Gastroesophageal sphincter (tissue), 4 donors: ENCODE measurements at regions not wholly inside any gene's neighbourhood (a gene's known extent, or its start where the extent isn't known, plus 50 kb on each side); places are given as distances from the start of the nearest gene placed in this dataset.
"Not testable (repeated sequence)": the region's sequence is repeated elsewhere in the genome, so short reads cannot be mapped to it uniquely, and the experiment has no call there.

Source experiments
- ATAC-seq: fragments of 150-250 bp; one replicate; pipeline ENCODE4 v1.9.1; 2016; ENCODE audit warnings: mild to moderate bottlenecking, moderate library complexity
- H3K27ac ChIP-seq, 4 donors: fragments of 200-600 bp; sonication (generic) in 3 of 4; 1 replicate in 3 of 4; 2 replicates in 1 of 4; pipeline ENCODE4 v1.5.1; 2016 to 2019
- H3K27me3 ChIP-seq: fragments of 200-600 bp; sonication (generic); one replicate; pipeline ENCODE4 v1.5.1; 2019
- H3K36me3 ChIP-seq, 2 donors: fragments of 200-600 bp; sonication (generic); one replicate each; pipeline ENCODE4 v1.5.1; 2019; ENCODE audit warnings: control low read depth in 1 of 2
- H3K4me1 ChIP-seq, 3 donors: fragments of 200-600 bp; sonication (generic); 1 replicate in 2 of 3; 2 replicates in 1 of 3; pipeline ENCODE4 v1.5.1; 2016 to 2019; ENCODE audit warnings: control low read depth in 2 of 3
- H3K4me3 ChIP-seq, 2 donors: fragments of 200-600 bp; sonication (generic); one replicate each; pipeline ENCODE4 v1.5.1; 2019; ENCODE audit warnings: mild to moderate bottlenecking in 1 of 2, moderate library complexity in 1 of 2
- H3K9me3 ChIP-seq, 3 donors: fragments of 200-600 bp; sonication (generic); one replicate each; pipeline ENCODE4 v1.5.1; 2017 to 2019; ENCODE audit warnings: control low read depth in 2 of 3
- CTCF ChIP-seq, 4 experiments: fragments of 200-600 bp in 2 of 4; fragments of 450-650 bp in 2 of 4; sonication (generic) in 1 of 4; IDR thresholded peaks; one replicate each; pipeline ENCODE4 v1.5.1; 2017 to 2019; ENCODE audit warnings: antibody characterized with exemption in 4 of 4, mild to moderate bottlenecking in 2 of 4, moderate library complexity in 2 of 4
- EP300 ChIP-seq: sonication (generic); formaldehyde crosslinking; IDR thresholded peaks from one replicate; pipeline ENCODE4 v1.6.1; 2017; ENCODE audit warnings: antibody characterized with exemption, mild to moderate bottlenecking
- POLR2A ChIP-seq, 2 donors: fragments of 450-650 bp; IDR thresholded peaks; one replicate each; pipeline ENCODE4 v1.6.1; 2017; ENCODE audit warnings: antibody characterized with exemption in 2 of 2, mild to moderate bottlenecking in 2 of 2, moderate library complexity in 1 of 2
- POLR2AphosphoS5 ChIP-seq: sonication (generic); formaldehyde crosslinking; IDR thresholded peaks from one replicate; pipeline ENCODE4 v1.6.1; 2017; ENCODE audit warnings: antibody characterized with exemption
- WGBS, 2 donors: methylation state at CpG; one replicate each; pipeline ENCODE4 v1.1.5; 2018; ENCODE audit warnings: low coverage in 1 of 2; 5-methylcytosine and 5-hydroxymethylcytosine counted together

- Histone ChIP-seq H3K27me3 (no peaks in the 10 kb centered on the region), H3K4me1 (no peaks in the 10 kb centered on the region), H3K4me3 (no peak overlapping the region), H3K9me3 (no peaks in the 10 kb centered on the region), H3K27ac (no peak overlapping the region), H3K36me3 (no peaks in the 10 kb centered on the region)
- ATAC-seq: no peak
- WGBS, 2 donors: 64 to 100% methylated on average over 2 to 5 of the region's 6 CpGs
- no peak for TF ChIP-seq CTCF (IDR thresholded peaks at IDR 0.05)
- TF ChIP-seq EP300: no peak
- no peak for TF ChIP-seq POLR2AphosphoS5
- TF ChIP-seq POLR2A (IDR thresholded peaks at IDR 0.05): no peak
These were observed 73.2 kb upstream of the CAPRIN1 start for GRCh38 chr11:33978376-33978775.

DNA sequence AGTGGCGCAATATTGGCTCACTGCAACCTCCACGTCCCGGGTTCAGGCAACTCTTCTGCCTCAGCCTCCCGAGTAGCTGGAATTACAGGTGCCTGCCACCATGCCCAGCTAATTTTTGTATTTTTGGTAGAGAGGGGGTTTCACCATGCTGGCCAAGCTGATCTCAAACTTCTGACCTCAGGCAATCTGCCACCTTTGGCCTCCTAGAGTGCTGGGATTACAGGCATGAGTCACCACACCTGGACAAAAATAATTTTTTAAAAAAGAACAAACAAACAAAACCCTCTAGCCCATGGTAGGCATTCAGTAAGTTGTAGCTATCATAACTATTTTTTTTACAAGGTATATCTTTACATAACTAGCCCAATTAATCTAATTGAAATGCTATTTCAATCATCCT, 73.9 kb upstream of the CAPRIN1 start:
- no peaks in the 10 kb centered on the region for H3K27me3 ChIP-seq
- H3K4me3 ChIP-seq: no peak overlapping the region
- no peaks in the 10 kb centered on the region for H3K9me3 ChIP-seq
- 76 to 80% methylated on average over 1 to 3 of the region's 4 CpGs for WGBS, 2 donors
- no peak for ATAC-seq
- H3K27ac ChIP-seq: no peak overlapping the region
- no peaks in the 10 kb centered on the region for H3K36me3 ChIP-seq
- TF ChIP-seq POLR2AphosphoS5: no peak
- H3K4me1 ChIP-seq: no peaks in the 10 kb centered on the region

DNA sequence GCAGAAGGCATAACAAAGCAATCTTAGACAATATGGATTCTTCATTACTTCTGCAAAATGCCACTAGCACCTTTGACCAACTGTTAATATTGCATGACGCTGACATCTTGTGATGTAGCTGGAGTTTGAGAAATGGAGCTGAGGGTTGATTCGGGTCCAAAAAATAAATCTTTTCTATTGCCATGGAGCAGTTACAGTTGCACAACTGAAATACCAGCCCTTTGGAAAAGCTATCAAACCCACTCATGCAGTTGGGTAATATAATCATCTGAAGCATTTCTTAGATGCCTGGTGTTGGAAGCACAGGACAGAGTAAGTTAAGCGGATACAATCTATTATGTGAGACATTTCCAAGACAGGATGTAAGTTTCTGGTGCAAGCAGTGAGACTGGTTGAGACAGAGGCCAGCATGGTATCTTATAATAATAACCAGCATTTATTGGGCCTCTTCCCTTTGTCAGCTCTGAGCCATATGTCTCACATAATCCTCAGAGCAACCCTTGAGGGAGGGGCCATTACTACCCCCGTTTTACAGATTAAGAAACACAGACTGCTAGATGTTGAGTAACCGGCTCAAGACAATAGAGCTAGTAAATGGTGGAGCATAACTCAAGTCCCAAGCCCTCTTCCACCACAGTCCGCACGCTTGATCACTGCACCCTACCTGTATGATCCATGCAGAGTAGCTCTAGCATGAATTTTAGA, 74.9 kb upstream of the CAPRIN1 start:
- no peaks in the 10 kb centered on the region for H3K36me3 ChIP-seq
- H3K27me3 ChIP-seq: no peaks in the 10 kb centered on the region
- no peak for ATAC-seq
- H3K27ac ChIP-seq: no peak overlapping the region
- 69 to 83% methylated on average over 3 to 6 of the region's 7 CpGs for WGBS, 2 donors
- no peaks in the 10 kb centered on the region for H3K4me1 ChIP-seq
- no peak overlapping the region for H3K4me3 ChIP-seq
- H3K9me3 ChIP-seq: no peaks in the 10 kb centered on the region
- TF ChIP-seq EP300: no peak
- TF ChIP-seq POLR2AphosphoS5: no peak
- TF ChIP-seq CTCF (IDR thresholded peaks at IDR 0.05): no peak
- TF ChIP-seq POLR2A (IDR thresholded peaks at IDR 0.05): no peak

DNA sequence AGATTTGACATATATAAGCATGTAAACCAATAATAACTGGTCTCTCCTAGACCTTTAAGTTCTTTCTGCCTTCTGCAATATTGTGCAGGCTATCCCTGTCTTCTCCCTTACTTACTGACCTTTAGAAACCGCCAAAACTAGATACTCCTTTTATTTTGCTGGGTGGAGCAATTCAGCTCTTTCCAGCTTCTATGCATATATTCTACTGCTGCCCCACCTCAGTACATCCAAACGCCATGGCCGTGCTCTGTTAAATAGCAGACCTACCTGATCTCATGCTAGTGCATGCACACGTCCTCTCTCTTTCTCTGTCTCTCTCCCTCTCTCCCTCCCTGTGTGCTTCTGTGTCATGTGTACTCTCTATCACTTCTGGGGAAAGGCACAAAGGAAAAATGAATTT, 76.7 kb upstream of the CAPRIN1 start:
- Histone ChIP-seq H3K36me3 (no peaks in the 10 kb centered on the region), H3K4me1 (no peaks in the 10 kb centered on the region), H3K4me3 (no peak overlapping the region), H3K27ac (no peak overlapping the region), H3K9me3 (no peaks in the 10 kb centered on the region), H3K27me3 (no peaks in the 10 kb centered on the region)
- WGBS, 2 donors: 50 to 73% methylated on average over 4 of the region's 4 CpGs
- ATAC-seq: no peak
- TF ChIP-seq EP300 (no peak), CTCF (IDR thresholded peaks at IDR 0.05) (no peak), POLR2AphosphoS5 (no peak), POLR2A (IDR thresholded peaks at IDR 0.05) (no peak)

GRCh38 chr11:33971530-33971929, 79.7 kb upstream of the LMO2 start:
- WGBS, 2 donors: 49 to 80% methylated on average over 1 to 6 of the region's 12 CpGs
- not testable (repeated sequence) for H3K27ac ChIP-seq, H3K27me3 ChIP-seq, ATAC-seq, H3K36me3 ChIP-seq, H3K4me1 ChIP-seq, H3K9me3 ChIP-seq, H3K4me3 ChIP-seq

- no peaks in the 10 kb centered on the region for H3K36me3 ChIP-seq
- H3K4me3 ChIP-seq: no peak overlapping the region
- ATAC-seq: peak; percentile 69
- no peaks in the 10 kb centered on the region for H3K4me1 ChIP-seq
- H3K27me3 ChIP-seq: no peaks in the 10 kb centered on the region
- no peak overlapping the region for H3K27ac ChIP-seq
- TF ChIP-seq POLR2AphosphoS5 (no peak), CTCF (IDR thresholded peaks at IDR 0.05) (peak in 3 of 4 experiments; percentile 59 to 61 (median 61)), POLR2A (IDR thresholded peaks at IDR 0.05) (no peak), EP300 (no peak)
- no peaks in the 10 kb centered on the region for H3K9me3 ChIP-seq
- WGBS, 2 donors: 19 to 29% methylated on average over 5 to 7 of the region's 8 CpGs
These were observed 79.1 kb upstream of the LMO2 start for GRCh38 chr11:33970984-33971466.
